HG03439 (cell line): ENCODE measurements at regions not wholly inside any gene's neighbourhood (a gene's known extent, or its start where the extent isn't known, plus 50 kb on each side); places are given as distances from the start of the nearest gene placed in this dataset.
"Not testable (repeated sequence)": the region's sequence is repeated elsewhere in the genome, so short reads cannot be mapped to it uniquely, and the experiment has no call there.

Experiments
- ATAC-seq: cut with Tn5 transposase; IDR thresholded peaks from one replicate; pipeline ENCODE4 v1.9.1; 2021; ENCODE audit warnings: mild to moderate bottlenecking, moderate library complexity; ENCODE audit not compliant: unreplicated experiment

DNA sequence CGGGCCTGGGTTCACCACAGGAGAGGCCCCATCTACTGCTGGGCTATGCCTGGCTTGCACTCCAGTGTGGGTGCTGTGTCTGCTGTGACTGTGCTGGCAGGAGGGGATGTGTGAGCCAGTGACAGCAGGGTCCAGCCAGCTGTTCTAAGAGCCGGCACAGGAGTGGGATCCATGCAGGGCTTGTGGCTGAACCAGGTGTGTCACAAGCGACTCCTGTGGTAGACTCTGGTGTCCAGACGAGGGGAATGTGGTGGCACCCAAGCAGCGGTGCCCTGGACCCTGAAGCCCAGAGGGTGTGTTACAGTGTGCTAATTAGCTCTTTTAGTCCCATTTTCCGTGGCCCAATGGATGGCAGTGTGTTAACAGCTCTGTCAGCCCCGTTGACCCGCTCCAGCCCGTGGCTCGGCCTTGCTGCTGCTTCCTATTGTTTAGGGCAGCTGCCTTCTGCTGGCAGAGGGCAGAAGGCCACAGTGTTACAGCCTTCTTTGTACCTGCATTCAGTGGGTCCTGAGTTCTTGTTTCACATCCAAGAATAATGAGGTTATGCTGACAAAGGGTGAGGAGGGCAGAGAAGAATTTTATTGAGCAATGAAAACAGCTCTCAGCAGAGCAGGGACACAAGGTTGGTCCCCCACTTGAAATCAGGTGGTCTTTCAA, 78.5 kb upstream of the RNU6-1 start:
- ATAC-seq: no peak

DNA sequence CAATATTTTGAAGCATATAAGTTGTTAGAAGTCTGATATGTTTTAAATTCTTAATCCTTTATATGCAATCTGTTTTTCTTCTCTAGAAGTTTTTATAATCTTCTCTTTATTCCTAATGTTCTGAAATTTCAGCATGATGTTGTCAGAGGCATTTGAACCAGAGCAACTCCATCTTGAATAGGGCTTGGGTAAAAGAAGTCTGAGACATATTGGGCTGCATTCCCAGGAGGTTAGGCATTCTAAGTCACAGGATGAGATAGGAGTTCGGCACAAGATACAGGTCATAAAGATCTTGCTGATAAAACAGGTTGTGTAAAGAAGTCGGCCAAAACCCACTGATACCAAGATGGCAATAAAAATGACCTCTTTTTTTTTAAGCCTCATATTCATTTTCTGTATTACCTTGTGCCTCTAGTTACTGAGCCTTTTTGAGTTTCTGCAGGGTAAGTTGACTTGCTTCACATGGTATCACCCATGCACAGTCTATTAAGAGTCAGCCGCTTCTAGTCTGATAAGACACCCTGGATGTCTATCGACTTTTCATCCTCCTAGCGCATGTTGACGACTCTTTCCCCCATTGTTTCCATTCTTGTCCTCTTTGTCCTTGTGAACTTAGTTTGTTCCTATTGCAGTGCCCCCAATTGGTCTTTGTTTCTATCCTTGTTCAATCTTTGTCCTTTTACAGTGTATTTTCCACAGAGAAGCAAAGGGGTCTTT, 80.8 kb upstream of the RNU6-1 start:
- ATAC-seq: no peak

DNA sequence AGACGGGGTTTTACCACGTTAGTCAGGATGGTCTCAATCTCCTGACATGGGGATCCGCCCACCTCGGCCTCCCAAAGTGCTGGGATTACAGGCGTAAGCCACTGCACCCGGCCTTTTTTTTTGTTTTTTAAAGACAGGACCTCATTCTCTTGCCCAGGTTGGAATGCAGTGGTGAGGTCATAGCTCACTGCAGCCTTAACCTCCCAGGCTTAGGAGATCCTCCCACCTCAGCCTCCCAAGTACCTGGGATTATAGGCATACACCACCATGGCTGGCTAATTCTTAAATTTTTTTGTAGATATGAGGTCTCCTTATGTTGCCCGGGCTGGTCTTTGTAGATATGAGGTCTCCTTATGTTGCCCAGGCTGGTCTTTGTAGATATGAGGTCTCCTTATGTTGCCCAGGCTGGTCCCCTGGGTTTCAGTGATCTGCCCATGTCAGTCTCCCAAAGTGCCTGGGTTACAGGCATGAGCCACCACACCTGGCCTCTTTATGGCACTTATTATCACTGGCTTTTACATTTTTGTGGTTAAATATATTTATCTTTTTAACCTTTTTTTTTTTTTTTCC, 82.3 kb upstream of the RNU6-1 start:
- ATAC-seq: no peak

DNA sequence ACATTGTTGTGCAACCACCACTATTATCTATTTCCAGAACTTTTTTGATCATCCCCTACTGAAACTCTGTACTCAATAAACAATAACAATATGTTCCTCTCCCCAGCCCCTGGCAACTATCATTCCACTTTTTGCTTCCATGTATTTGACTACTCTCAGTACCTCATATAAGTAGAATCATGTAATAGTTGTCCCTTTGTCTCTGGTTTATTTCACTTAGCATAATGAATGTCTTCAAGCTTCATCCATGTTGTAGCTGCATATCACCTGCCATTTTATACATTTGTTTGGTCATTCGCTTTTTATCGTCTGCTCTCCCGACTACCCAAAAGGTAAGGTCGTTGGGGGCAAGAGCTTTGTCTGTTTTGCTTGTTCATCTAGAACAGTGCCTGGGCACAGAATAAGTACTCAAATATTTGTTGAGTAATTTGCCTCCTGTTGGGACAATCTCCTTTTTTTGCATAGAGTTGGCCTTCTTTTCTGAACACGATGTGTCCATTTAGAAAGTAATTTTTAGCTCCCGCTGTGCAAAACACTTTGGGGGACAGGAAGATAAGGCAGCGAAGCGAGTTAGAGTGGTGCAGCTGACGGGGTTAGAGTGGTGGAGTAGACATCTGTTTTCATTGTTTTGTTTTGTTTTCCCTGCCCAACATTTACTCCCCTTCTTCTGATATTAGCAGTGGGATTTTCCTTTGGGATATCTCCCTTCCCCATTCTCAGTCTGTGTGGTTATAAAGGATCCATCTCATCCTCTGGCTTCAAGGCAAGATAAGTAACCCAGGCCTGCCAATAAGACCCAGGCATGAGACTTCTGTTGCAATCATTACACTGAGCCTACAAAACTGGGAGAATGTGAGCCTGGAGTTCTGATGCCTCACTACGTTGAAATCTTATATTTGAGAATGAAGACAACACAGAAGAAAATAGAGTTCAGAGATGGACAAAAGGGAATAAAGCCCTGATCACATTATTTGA, 83.4 kb upstream of the RNU6-1 start:
- ATAC-seq: no peak

DNA sequence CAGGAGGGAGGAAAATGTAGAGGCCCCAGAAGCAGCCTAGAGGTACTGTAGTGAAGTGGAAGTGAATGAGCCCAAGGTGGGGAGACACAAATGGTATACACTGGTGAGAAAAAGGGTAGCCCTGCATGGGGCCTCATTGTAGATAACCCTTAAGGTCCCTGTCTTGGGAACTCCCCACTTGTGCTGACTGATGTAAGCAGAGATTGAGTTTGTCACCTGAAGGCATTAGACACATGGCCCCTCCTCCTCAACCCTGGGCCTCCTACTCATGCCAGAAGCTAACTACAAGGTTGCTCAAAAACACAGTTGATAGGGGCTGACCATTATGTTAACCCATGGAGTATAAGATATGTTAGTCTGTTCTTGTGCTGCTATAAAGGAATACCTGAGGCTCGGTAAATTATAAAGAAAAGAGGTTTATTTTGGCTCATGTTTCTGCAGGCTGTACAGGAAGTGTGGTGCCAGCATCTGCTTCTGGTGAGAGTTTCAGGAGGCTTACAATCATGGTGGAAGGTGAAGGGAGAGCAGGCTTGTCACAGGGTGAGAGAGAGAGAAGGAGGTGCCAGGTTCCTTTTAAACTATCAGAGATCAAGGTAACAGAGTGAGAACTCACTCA, 84.6 kb upstream of the RNU6-1 start:
- no peak for ATAC-seq

DNA sequence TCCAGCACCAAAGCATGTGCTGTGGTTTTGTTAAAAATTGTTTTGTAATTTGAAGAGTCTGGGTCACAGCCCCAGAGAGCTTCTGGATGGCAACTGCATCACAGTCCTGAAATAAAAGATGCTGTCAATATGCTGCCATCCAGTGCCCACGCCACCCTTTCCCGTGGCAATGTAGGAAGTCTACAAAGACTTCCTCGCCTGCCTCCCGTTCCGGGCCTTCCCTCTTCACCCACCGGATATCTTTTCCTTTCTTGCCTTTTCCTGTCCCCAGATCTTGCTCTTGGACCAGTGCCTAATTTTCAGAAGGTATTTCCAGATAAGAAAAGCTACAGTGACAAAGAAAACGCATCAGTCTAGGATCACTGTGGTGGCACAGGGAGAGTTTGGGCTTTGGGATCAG, 85.3 kb upstream of the RNU6-1 start:
- no peak for ATAC-seq

DNA sequence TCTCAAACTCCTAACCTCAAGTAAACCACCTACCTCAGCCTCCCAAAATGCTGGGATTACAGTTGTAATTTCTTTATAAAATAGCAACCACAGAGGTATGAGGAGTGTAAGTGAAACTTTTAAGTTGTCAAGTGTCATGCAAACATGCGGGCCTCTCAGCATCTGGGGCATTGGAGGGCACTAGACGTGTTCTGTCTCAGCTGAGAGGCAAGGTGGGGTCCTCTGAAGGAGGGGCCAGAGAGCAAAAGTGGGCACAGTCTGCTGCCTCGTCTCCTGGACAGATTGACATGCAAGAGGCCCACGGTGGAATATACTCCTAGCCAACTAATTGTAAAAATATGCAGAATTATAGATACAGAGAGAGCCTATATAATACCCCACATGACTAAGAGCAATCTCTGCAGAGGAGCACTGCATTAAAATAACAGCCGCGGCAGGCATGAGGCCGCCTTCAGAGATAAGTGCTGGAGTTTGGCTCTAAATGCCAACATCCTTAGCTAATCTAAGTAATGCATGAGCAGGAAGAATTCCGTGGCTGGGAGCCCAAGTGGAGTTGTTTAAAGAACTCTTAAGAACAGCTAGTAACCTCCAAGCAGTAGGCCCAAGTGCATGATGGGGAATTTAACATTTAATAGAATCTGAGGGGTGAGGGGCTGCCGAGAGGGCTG, 87.8 kb upstream of the RNU6-1 start:
- ATAC-seq: no peak

DNA sequence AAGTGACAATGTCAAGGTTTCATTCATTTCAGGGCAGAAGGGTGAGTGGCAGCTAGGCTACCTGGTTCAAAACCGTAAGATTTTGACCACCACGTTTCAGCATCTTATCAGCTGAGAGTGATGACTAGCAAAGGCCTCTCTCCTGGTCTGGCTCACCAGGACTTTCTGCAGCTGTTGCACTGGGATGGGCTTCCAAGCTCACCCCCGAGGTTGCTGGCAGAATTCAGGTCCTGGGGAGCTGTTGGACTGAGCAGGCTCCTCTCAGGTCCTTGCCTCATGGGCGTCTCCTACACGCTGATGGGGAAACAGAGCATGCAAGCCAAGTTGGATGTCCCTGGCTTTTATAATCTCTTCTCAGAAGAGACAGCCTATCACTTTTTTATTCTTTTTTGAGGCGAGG, 88.8 kb upstream of the RNU6-1 start:
- ATAC-seq: no peak

DNA sequence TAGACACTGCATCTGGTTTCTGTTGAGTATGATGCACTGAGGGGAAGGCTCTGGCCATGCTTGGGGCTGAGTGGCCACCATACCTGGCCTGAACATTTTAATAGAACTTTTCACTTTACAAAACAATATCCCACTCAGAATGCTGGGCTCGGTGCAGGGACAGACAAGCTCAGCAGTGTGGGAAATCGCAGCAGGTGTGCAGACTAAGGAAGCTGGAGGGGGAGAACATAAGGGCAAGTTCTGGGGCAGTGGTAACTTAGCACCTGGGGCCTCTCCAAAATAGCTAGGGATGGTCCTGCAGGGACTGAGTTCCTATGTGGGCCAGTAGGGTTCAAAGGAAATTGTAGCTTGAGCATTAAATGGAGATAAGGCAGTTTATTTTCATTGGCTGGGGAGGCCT, 90.9 kb upstream of the RNU6-1 start:
- ATAC-seq: no peak

DNA sequence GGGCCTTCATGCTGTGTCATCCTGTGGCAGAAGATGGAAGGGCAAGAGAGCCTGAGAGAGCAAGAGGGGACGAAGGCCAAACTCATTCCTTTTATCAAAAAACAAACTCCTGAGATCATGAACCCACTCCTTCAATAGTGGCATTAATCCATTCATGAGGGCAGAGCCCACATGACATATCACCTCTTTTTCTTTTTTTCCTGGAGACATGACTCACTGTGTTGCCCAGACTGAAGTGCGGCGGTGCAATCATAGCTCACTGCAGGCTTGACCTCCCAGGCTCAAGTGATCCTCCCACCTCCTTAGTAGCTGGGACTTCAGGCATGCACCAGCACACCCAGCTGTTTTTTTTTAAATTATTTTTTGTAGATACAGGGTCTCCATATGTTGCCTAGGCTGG, 92.0 kb upstream of the RNU6-1 start:
- no peak for ATAC-seq

DNA sequence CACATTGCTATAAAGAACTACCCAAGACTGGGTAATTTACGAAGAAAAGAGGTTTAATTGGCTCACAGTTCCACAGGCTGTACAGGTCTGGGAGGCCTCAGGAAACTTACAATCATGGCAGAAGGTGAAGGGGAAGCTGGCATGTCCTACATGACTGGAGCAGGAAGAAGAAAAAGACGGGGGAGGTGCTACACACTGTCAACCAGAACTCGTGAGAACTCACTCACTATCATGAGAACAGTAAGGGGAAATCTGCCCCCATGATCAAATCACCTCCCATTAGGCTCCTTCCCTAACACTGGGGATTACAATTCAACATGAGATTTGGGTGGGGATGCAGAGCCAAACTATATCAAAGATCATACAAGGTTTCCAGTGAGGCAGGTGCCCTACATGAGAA, 94.3 kb upstream of the RNU6-1 start:
- not testable (repeated sequence) for ATAC-seq

DNA sequence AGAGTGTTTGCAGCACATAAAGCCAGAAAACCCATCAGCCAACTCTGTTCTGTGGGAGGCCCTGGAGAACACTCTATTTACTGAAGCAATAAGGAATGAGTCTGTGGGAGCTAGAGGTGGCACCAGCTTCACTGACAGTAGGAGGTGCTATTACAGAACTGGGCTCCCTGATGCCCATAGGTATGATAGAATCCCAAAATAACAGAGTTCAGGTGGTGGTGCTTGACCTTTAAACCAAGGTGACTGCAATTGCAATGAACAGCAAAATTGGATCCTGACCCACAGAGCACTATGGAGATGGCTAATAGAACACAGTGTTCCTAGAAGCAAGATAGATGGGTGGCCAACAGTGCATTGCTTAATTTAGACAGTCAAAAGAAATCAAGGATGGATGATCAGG, 95.4 kb upstream of the RNU6-1 start:
- no peak for ATAC-seq

DNA sequence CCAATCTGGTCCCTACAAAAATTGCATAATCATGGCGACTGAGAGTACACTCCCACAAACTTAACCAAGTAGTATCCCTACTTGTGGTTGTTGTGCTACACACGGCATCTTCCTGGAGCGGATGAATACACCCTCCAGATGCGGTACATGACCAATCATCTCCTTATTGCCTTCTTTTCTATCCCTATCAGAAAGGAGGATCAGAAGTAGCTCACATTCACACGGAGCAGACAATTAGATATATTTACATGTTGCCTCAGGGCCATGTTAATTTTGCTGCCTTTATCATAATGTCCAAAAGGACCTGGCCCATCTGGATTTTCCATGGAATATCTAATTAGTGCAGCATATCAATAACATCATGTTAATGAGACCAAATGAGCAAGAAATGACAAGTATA, 96.4 kb upstream of the RNU6-1 start:
- no peak for ATAC-seq

DNA sequence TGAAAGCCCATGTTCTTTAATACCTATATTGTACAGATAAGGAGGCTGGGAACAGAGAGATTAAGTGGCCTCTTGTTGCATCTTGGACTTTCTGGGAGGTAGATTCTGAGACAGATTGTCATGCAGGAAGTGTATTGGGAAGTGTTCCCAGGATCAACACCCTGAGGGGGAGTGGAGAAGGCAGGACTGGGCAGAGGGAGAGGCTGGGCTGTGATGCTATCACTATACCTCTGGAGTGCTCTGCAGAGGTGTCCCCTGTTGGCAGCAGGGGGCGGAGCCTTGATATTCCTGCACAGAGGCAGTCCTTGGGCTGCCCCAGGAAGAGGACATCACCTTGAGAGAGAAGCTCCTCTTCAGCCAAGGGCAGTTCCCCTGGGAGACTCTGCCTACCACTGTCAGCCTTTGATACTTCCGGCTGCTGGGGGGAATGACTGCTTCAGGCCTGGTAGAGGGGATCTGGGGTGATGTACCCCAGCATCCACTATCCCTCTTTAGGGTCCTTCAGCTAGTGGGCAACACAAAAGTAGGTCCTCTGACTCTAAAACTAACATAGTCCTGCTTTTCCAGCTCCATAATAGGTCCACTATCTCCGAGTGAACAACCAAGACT, 97.4 kb upstream of the RNU6-1 start:
- no peak for ATAC-seq

DNA sequence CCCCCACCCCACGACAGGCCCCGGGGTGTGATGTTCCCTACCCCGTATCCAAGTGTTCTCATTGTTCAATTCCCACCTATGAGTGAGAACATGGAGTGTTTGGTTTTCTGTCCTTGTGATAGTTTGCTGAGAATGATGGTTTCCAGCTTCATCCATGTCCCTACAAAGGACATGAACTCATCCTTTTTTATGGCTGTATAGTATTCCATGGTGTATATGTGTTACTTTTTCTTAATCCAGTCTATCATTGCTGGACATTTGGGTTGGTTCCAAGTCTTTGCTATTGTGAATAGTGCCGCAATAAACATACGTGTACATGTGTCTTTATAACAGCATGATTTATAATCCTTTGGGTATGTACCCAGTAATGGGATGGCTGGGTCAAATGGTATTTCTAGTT, 99.3 kb upstream of the RNU6-1 start:
- ATAC-seq: not testable (repeated sequence)

DNA sequence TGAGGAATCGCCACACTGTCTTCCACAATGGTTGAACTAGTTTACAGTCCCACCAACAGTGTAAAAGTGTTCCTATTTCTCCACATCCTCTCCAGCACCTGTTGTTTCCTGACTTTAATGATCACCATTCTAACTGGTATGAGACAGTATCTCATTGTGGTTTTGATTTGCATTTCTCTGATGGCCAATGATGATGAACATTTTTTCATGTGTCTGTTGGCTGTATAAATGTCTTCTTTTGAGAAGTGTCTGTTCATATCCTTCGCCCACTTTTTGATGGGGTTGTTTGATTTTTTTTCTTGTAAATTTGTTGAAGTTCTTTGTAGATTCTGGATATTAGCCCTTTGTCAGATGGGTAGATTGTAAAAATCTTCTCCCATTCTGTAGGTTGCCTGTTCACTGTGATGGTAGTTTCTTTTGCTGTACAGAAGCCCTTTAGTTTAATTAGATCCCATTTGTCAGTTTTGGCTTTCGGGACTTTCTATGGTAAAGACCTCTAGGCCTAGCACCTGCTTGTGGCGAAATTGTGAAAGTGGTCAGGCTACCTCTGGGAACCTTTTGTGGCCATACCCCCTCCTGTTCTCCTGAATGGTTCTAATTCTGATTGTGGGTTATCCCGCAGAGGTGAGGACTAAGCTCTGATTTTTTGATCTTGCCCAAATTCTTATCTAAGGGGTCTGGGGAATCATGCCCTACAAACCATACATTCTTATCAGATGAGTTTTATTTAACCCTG, 99.9 kb upstream of the RNU6-1 start:
- ATAC-seq: not testable (repeated sequence)

DNA sequence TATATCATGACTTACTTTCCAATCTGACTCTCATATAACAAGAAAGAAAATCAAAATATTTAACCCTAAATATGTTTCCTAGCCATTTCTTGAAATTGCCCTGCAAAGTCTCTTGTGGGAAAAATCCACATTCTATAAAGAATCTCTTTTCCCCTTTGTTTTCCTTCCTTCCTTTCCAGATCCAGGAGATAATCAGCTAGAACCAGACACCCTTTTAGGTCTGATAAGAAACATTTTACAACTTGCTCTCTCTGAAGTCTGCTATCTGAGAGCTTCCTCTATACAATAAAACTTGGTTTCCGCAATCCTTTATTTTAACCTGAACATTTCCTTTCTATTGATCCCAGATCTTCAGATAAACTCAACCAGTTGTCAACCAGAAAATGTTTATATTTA, 100.5 kb upstream of the RNU6-1 start:
- no peak for ATAC-seq

DNA sequence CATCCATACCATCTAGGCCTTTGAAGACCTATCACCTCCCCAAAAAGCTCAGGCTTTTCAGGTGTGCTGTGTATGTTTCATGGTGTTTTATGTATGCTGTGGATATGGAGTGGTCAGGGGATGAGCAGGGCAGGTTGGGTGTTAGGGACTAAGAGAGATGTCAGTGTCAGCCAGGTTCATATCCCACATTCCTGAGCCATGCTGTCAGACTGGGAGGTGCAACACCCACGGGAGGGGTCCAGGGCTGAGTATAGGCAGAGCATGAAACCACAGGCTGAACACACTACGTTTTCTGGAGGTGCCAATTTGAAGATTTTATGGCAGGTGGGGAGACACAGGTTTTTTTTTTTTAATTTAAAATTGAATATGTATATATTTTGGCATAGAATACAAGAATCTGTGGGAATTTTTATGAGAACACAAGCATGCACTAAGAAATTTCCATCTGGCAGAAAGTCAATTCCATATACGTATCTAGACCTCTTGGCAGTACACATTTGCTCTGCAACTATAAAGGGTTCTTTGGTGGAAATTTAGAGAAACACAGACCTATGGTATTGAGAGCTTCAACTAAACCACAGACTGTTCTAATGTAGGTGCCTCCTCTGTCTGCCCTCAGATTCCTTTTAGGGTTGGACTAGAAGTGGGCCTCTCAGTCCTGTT, 101.9 kb upstream of the RNU6-1 start:
- no peak for ATAC-seq

DNA sequence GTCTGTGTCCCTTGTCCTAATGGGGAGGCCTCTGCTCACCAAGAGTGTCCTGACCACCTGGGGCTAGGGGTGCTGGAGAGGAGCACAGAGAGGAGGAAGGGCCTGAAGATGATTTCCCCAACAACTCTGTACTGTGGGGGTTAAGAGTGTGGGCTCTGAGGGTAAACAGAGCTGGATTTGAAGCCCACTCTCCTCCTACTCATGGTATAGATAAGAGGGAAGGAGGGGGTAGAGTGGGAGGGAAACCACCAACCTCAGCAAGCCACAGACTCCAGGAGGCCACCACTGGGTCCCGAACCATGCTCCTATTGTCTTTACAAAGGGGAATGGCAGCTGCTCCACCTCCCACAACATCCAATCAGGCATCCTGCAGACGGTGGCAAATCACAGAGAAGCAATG, 103.6 kb upstream of the RNU6-1 start:
- ATAC-seq: no peak
